Fibroblast of lung (primary cell): ENCODE measurements at regions not wholly inside any gene's neighbourhood (a gene's known extent, or its start where the extent isn't known, plus 50 kb on each side); places are given as distances from the start of the nearest gene placed in this dataset.

Experiments used
- EZH2 ChIP-seq: IDR thresholded peaks from 2 replicates; pipeline ENCODE4 v1.5.1; 2012; ENCODE audit warnings: low read length, control low read depth, mild to moderate bottlenecking; ENCODE audit errors: missing control alignments
- TF ChIP-seq, protein P1 (sequence below), 2 donors: IDR thresholded peaks in 1 of 2; conservative IDR thresholded peaks in 1 of 2; 1 replicate in 1 of 2; 2 replicates in 1 of 2; pipeline ENCODE4 v1.5.1; 2011 to 2012; ENCODE audit warnings: low read length in 2 of 2, control low read depth in 1 of 2, inconsistent platforms in 1 of 2, low read depth in 1 of 2, mild to moderate bottlenecking in 1 of 2

DNA sequence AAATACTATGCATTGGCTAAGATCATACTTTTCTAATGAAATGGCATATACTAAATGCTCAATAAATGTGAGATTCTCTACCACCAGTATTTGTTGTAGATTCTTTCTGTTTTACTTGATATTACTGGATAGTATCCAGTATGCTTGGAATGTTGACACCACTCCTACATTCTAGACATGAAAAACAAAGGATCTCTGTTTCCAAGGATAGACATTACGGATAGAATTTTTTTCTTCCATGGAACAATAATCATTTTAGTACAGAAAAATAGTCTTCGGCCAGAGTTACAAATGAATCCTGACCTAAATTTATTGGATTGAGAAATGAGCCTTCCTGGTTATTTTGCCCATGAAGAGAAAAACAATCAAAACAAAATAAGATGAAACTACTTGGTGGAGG, 258.2 kb upstream of the NT5E start:
- TF ChIP-seq, protein P1, sequence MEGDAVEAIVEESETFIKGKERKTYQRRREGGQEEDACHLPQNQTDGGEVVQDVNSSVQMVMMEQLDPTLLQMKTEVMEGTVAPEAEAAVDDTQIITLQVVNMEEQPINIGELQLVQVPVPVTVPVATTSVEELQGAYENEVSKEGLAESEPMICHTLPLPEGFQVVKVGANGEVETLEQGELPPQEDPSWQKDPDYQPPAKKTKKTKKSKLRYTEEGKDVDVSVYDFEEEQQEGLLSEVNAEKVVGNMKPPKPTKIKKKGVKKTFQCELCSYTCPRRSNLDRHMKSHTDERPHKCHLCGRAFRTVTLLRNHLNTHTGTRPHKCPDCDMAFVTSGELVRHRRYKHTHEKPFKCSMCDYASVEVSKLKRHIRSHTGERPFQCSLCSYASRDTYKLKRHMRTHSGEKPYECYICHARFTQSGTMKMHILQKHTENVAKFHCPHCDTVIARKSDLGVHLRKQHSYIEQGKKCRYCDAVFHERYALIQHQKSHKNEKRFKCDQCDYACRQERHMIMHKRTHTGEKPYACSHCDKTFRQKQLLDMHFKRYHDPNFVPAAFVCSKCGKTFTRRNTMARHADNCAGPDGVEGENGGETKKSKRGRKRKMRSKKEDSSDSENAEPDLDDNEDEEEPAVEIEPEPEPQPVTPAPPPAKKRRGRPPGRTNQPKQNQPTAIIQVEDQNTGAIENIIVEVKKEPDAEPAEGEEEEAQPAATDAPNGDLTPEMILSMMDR (conservative IDR thresholded peaks at IDR 0.05 in 1 of 2, IDR thresholded peaks at IDR 0.05 in 1 of 2; ENCODE audit: low read depth in 1 of 2, low read length in 2 of 2) = no peak
- TF ChIP-seq EZH2 = no peak
